ENCODE measurements at regions not wholly inside any gene's neighbourhood (a gene's known extent, or its start where the extent isn't known, plus 50 kb on each side); places are given as distances from the start of the nearest gene placed in this dataset.

- TF ChIP-seq CTCF (conservative IDR thresholded peaks at IDR 0.05; ENCODE audit: low read depth, low read length) (no peak), EZH2 (IDR thresholded peaks at IDR 0.05; ENCODE audit: low read length, unreplicated experiment) (no peak)
Observed at GRCh38 chr5:44486591-44486990, 97.4 kb upstream of the FGF10 start.
